IMR-90 (cell line): ENCODE measurements at regions not wholly inside any gene's neighbourhood (a gene's known extent, or its start where the extent isn't known, plus 50 kb on each side); places are given as distances from the start of the nearest gene placed in this dataset.

Source experiments
- ATAC-seq: fragments of 200-7000 bp; cut with Tn5 transposase; 2 replicates; pipeline ENCODE4 v1.9.1; 2020; ENCODE audit warnings: low read depth, mild to moderate bottlenecking, moderate library complexity
- BruUV-seq: library from RNA; stranded (reverse); fragments of 400-500 nt; replicated peaks from 2 replicates; lab custom pipeline; 2021; lab: Mats Ljungman, UMichigan
- CTCF ChIA-PET: fragments of 300-600 bp; formaldehyde crosslinking; extraction: SDS; loops from one replicate; lab custom pipeline; 2021; ENCODE audit warnings: antibody characterized with exemption; lab: Yijun Ruan, JAX
- POLR2A ChIA-PET: fragments of 300-600 bp; sonication (Branson Sonifier 250); formaldehyde crosslinking; loops from one replicate; lab custom pipeline; 2022; ENCODE audit warnings: antibody characterized with exemption; ENCODE audit not compliant: unreplicated experiment; lab: Charles Lee
- DNase-seq: peaks from one replicate; pipeline ENCODE4 v3.0.0; 2013
- H2AFZ ChIP-seq: replicated peaks from 2 replicates; pipeline ENCODE3; 2013; ENCODE audit warnings: low read length, mild to moderate bottlenecking; ENCODE audit not compliant: poor library complexity
- H2AK5ac ChIP-seq: 2 replicates; pipeline ENCODE4 v1.6.1; 2013; ENCODE audit warnings: low read depth, low read length, inconsistent platforms
- H2AK9ac ChIP-seq: replicated peaks from 2 replicates; pipeline ENCODE3; 2013; ENCODE audit warnings: mild to moderate bottlenecking, low read depth, low read length, moderate library complexity; ENCODE audit not compliant: poor library complexity
- H2BK120ac ChIP-seq: 2 replicates; pipeline ENCODE4 v1.6.1; 2013; ENCODE audit warnings: low read depth, low read length, inconsistent platforms
- H2BK15ac ChIP-seq: 3 replicates; pipeline ENCODE4 v1.6.1; 2013; ENCODE audit warnings: low read depth, low read length, inconsistent platforms
- H2BK20ac ChIP-seq: 2 replicates; pipeline ENCODE4 v1.6.1; 2013; ENCODE audit warnings: low read depth, mild to moderate bottlenecking, inconsistent platforms, low read length, moderate library complexity
- H2BK5ac ChIP-seq: 2 replicates; pipeline ENCODE4 v1.6.1; 2013; ENCODE audit warnings: mild to moderate bottlenecking, low read depth, low read length, inconsistent platforms; ENCODE audit not compliant: poor library complexity, severe bottlenecking
- H3K14ac ChIP-seq: replicated peaks from 2 replicates; pipeline ENCODE4 v1.6.1; 2013; ENCODE audit warnings: low read depth, low read length, inconsistent platforms
- H3K18ac ChIP-seq: 2 replicates; pipeline ENCODE4 v1.6.1; 2013; ENCODE audit warnings: low read depth, low read length, control low read depth
- H3K23ac ChIP-seq: 2 replicates; pipeline ENCODE4 v1.6.1; 2013; ENCODE audit warnings: low read depth, low read length, inconsistent platforms
- H3K27ac ChIP-seq: 2 replicates; pipeline ENCODE4 v1.5.1; 2013; ENCODE audit warnings: mild to moderate bottlenecking, control low read depth, low read length; ENCODE audit not compliant: insufficient read depth
- H3K27me3 ChIP-seq: 2 replicates; pipeline ENCODE4 v1.6.1; 2013; ENCODE audit warnings: low read length; ENCODE audit not compliant: control insufficient read depth, insufficient read depth
- H3K36me3 ChIP-seq: 2 replicates; pipeline ENCODE4 v1.6.1; 2013; ENCODE audit warnings: low read length, mixed read lengths; ENCODE audit not compliant: control insufficient read depth, insufficient read depth
- H3K4ac ChIP-seq: 2 replicates; pipeline ENCODE4 v1.6.1; 2013; ENCODE audit warnings: low read depth, low read length, inconsistent platforms
- H3K4me1 ChIP-seq: 2 replicates; pipeline ENCODE4 v1.6.1; 2013; ENCODE audit warnings: low read length, mixed read lengths; ENCODE audit not compliant: control insufficient read depth, insufficient read depth
- H3K4me2 ChIP-seq: 2 replicates; pipeline ENCODE4 v1.6.1; 2013; ENCODE audit warnings: low read depth, mild to moderate bottlenecking, control low read depth, low read length, moderate library complexity
- H3K4me3 ChIP-seq: 2 replicates; pipeline ENCODE4 v1.5.1; 2013; ENCODE audit warnings: low read depth, mild to moderate bottlenecking, control low read depth, low read length, moderate library complexity; ENCODE audit not compliant: insufficient read depth
- H3K56ac ChIP-seq: 2 replicates; pipeline ENCODE4 v1.6.1; 2013; ENCODE audit warnings: low read length, inconsistent platforms; ENCODE audit not compliant: insufficient read depth; ENCODE audit errors: extremely low read depth
- H3K79me1 ChIP-seq, 2 experiments: 2 replicates each; pipeline ENCODE4 v1.6.1; 2013; ENCODE audit warnings: low read length in 2 of 2, inconsistent platforms in 1 of 2, low read depth in 1 of 2
- H3K9ac ChIP-seq: 2 replicates; pipeline ENCODE4 v1.6.1; 2013; ENCODE audit warnings: low read depth, low read length, control low read depth
- H3K9me1 ChIP-seq: 2 replicates; pipeline ENCODE4 v1.6.1; 2013; ENCODE audit warnings: low read length, inconsistent platforms; ENCODE audit not compliant: insufficient read depth
- H3K9me3 ChIP-seq: 2 replicates; pipeline ENCODE4 v1.6.1; 2013; ENCODE audit warnings: low read length; ENCODE audit not compliant: control insufficient read depth, insufficient read depth
- H4K20me1 ChIP-seq: 2 replicates; pipeline ENCODE4 v1.6.1; 2013; ENCODE audit warnings: low read length, inconsistent platforms; ENCODE audit not compliant: insufficient read depth
- H4K5ac ChIP-seq: 2 replicates; pipeline ENCODE4 v1.6.1; 2013; ENCODE audit warnings: mild to moderate bottlenecking, low read depth, low read length, control low read depth
- H4K8ac ChIP-seq, 2 experiments: 2 replicates each; pipeline ENCODE4 v1.6.1; 2013; ENCODE audit warnings: low read depth in 2 of 2, low read length in 2 of 2, control low read depth in 1 of 2, inconsistent platforms in 1 of 2
- H4K91ac ChIP-seq: 2 replicates; pipeline ENCODE4 v1.6.1; 2013; ENCODE audit warnings: low read depth, low read length, inconsistent platforms; ENCODE audit not compliant: insufficient read depth
- BHLHE40 ChIP-seq: fragments of 150-350 bp; IDR thresholded peaks from 2 replicates; pipeline ENCODE4 v1.6.1; 2016; ENCODE audit warnings: mild to moderate bottlenecking, low read depth, low read length
- CHD1 ChIP-seq: IDR thresholded peaks from 2 replicates; pipeline ENCODE4 v1.6.1; 2012; ENCODE audit warnings: low read depth, low read length, improper control_type of control experiment
- CTCF ChIP-seq: conservative IDR thresholded peaks from 2 replicates; pipeline ENCODE4 v1.5.1; 2012; ENCODE audit warnings: mild to moderate bottlenecking, low read depth, low read length, improper control_type of control experiment
- MAZ ChIP-seq: IDR thresholded peaks from 2 replicates; pipeline ENCODE4 v1.6.1; 2012; ENCODE audit warnings: low read depth, mild to moderate bottlenecking, low read length, improper control_type of control experiment, moderate library complexity, borderline replicate concordance
- MXI1 ChIP-seq: IDR thresholded peaks from 2 replicates; pipeline ENCODE4 v1.6.1; 2012; ENCODE audit warnings: low read depth, mild to moderate bottlenecking, low read length, moderate library complexity, borderline replicate concordance
- POLR2A ChIP-seq: IDR thresholded peaks from 2 replicates; pipeline ENCODE4 v1.6.1; 2012; ENCODE audit warnings: mild to moderate bottlenecking, low read depth, low read length
- RCOR1 ChIP-seq: IDR thresholded peaks from 2 replicates; pipeline ENCODE4 v1.6.1; 2012; ENCODE audit warnings: mild to moderate bottlenecking, low read length, improper control_type of control experiment; ENCODE audit not compliant: insufficient replicate concordance
- RFX5 ChIP-seq: IDR thresholded peaks from 2 replicates; pipeline ENCODE4 v1.8.0; 2012; ENCODE audit warnings: low read depth, mild to moderate bottlenecking, low read length, moderate library complexity
- SMC3 ChIP-seq: fragments of 150-350 bp; IDR thresholded peaks from 2 replicates; pipeline ENCODE4 v1.6.1; 2016; ENCODE audit warnings: low read depth, mild to moderate bottlenecking, antibody characterized with exemption, low read length, moderate library complexity
- USF2 ChIP-seq: fragments of 150-350 bp; IDR thresholded peaks from 2 replicates; pipeline ENCODE4 v1.6.1; 2017; ENCODE audit warnings: mild to moderate bottlenecking, antibody characterized with exemption, low read length, low read depth
- WGBS, 2 experiments: methylation state at CpG; one replicate each; pipeline versions ENCODE4 v1.1.5 to v1.1.7; 2013; ENCODE audit warnings: missing lambda C conversion rate in 2 of 2; ENCODE audit not compliant: insufficient read length in 1 of 2; ENCODE audit errors: extremely low coverage in 2 of 2; 5-methylcytosine and 5-hydroxymethylcytosine counted together
- dilution Hi-C: fragments of 300-500 bp; cut with HindIII; formaldehyde crosslinking; loops from one replicate; pipeline ENCODE4 v1.14.3; 2018; ENCODE audit warnings: low sequenced_read_pairs; ENCODE audit not compliant: unreplicated experiment
- in situ Hi-C: fragments of 300-500 bp; cut with MboI; formaldehyde crosslinking; loops from 3 replicates; pipeline ENCODE4 v1.14.3; 2019; ENCODE audit warnings: low sequenced_read_pairs, inconsistent platforms, mixed read lengths
- intact Hi-C: fragments of 100-400 bp; cut with micrococcal nuclease; formaldehyde crosslinking; loops from 2 replicates; pipeline ENCODE4 v1.10.0; 2022

DNA sequence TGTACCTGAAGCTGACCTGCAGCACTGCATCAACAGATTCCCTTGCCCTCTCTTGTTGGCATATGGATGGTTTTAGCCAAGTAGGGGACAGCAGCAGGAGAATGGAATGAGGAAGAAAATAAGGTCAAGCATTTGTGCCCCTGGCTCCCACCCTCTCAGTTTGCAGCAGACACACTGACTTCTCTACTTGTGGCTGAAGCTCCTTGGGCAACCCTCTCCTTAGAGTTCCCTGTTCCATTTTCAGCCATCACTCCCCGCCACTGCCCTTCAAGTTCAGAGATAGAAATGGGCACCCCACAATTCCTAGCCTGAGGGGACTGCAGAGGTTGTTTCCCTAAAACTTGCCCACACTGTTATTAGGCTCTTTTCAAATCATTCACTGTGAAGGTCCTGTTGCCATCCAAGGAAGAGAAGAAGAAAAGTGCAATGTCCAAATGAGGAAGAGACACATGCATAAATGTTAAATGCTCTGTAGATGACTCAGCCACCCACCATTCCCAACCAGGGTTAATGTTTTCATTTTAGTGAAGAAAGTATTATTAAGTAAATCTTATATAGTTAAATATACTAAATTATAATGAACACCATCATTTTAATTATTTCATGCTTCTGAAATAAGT lies 295.9 kb upstream of the UBE2E2 start:
- Histone ChIP-seq H3K4me3 (no peak overlapping the region), H2BK5ac (no peak overlapping the region), H4K8ac (no peak overlapping the region), H3K4ac (no peak overlapping the region), H3K23ac (no peak overlapping the region), H3K9me3 (no peaks in the 10 kb centered on the region), H3K4me2 (no peak overlapping the region), H3K9ac (no peak overlapping the region), H3K56ac (no peak overlapping the region), H4K20me1 (no peaks in the 10 kb centered on the region), H4K91ac (no peak overlapping the region), H2AK5ac (no peak overlapping the region), H3K36me3 (no peaks in the 10 kb centered on the region), H2AFZ (no peak overlapping the region), H2AK9ac (no peak overlapping the region), H3K9me1 (no peaks in the 10 kb centered on the region), H2BK20ac (no peak overlapping the region), H4K5ac (no peak overlapping the region), H3K14ac (no peak overlapping the region), H2BK120ac (no peak overlapping the region), H3K27me3 (no peaks in the 10 kb centered on the region), H3K27ac (no peak overlapping the region), H3K79me1 (no peaks in the 10 kb centered on the region), H3K18ac (no peak overlapping the region), H3K4me1 (no peaks in the 10 kb centered on the region), H2BK15ac (no peak overlapping the region)
- dilution Hi-C loops (no loop called here), in situ Hi-C loops (no loop called here), intact Hi-C loops (no loop called here)
- ChIA-PET CTCF (no interaction called here), POLR2A (no interaction called here)
- no CpG with 5 or more reads among the region's 1 CpG for WGBS, 2 experiments
- no peak for DNase-seq
- TF ChIP-seq CHD1 (no peak), MAZ (no peak), MXI1 (no peak), RCOR1 (no peak), BHLHE40 (no peak), CTCF (no peak), POLR2A (no peak), RFX5 (no peak), USF2 (no peak), SMC3 (no peak)
- ATAC-seq, result no peak
- BruUV-seq, result no TSS peak
